ENCODE measurements at regions not wholly inside any gene's neighbourhood (a gene's known extent, or its start where the extent isn't known, plus 50 kb on each side); places are given as distances from the start of the nearest gene placed in this dataset.

- TF ChIP-seq CTCF (IDR thresholded peaks at IDR 0.05; ENCODE audit: insufficient read depth, missing control alignments), result no peak
- FAIRE-seq (no peak), DNase-seq (ENCODE audit: insufficient read length, low spot score) (no peak)
These were observed 74.3 kb upstream of the ATP12A start for GRCh38 chr13:24605923-24606372.

- FAIRE-seq, result no peak
- DNase-seq (ENCODE audit: insufficient read length, low spot score), result no peak
- no peak for TF ChIP-seq CTCF (IDR thresholded peaks at IDR 0.05; ENCODE audit: insufficient read depth, missing control alignments)
These were observed 73.6 kb upstream of the ATP12A start for GRCh38 chr13:24606486-24607170.

- no peak for TF ChIP-seq CTCF (IDR thresholded peaks at IDR 0.05; ENCODE audit: insufficient read depth, missing control alignments)
- no peak for FAIRE-seq
These were observed 69.3 kb upstream of the ATP12A start for GRCh38 chr13:24610956-24611355.

GRCh38 chr13:24612726-24613125 lies 67.5 kb upstream of the ATP12A start:
- no peak for FAIRE-seq
- DNase-seq (ENCODE audit: insufficient read length, low spot score), result no peak
- no peak for TF ChIP-seq CTCF (IDR thresholded peaks at IDR 0.05; ENCODE audit: insufficient read depth, missing control alignments)

More at GRCh38 chr13:24610956-24611355, 69.3 kb upstream of the ATP12A start:
- no peak for DNase-seq (ENCODE audit: insufficient read length, low spot score)

- DNase-seq (ENCODE audit: insufficient read length, low spot score) (no peak), FAIRE-seq (no peak)
- no peak for TF ChIP-seq CTCF (IDR thresholded peaks at IDR 0.05; ENCODE audit: insufficient read depth, missing control alignments)
These were observed 67.1 kb upstream of the ATP12A start for GRCh38 chr13:24613128-24613527.

- FAIRE-seq, result no peak
These were observed 66.5 kb upstream of the ATP12A start for GRCh38 chr13:24613755-24614154.

More at GRCh38 chr13:24613755-24614154, 66.5 kb upstream of the ATP12A start:
- TF ChIP-seq CTCF (IDR thresholded peaks at IDR 0.05; ENCODE audit: insufficient read depth, missing control alignments), result no peak
- no peak for DNase-seq (ENCODE audit: insufficient read length, low spot score)

Data from D721Med (cell line).